ENCODE measurements at regions not wholly inside any gene's neighbourhood (a gene's known extent, or its start where the extent isn't known, plus 50 kb on each side); places are given as distances from the start of the nearest gene placed in this dataset.
A peak's percentile ranks its signal among the peaks of the same experiment; 100 is the strongest.

DNA sequence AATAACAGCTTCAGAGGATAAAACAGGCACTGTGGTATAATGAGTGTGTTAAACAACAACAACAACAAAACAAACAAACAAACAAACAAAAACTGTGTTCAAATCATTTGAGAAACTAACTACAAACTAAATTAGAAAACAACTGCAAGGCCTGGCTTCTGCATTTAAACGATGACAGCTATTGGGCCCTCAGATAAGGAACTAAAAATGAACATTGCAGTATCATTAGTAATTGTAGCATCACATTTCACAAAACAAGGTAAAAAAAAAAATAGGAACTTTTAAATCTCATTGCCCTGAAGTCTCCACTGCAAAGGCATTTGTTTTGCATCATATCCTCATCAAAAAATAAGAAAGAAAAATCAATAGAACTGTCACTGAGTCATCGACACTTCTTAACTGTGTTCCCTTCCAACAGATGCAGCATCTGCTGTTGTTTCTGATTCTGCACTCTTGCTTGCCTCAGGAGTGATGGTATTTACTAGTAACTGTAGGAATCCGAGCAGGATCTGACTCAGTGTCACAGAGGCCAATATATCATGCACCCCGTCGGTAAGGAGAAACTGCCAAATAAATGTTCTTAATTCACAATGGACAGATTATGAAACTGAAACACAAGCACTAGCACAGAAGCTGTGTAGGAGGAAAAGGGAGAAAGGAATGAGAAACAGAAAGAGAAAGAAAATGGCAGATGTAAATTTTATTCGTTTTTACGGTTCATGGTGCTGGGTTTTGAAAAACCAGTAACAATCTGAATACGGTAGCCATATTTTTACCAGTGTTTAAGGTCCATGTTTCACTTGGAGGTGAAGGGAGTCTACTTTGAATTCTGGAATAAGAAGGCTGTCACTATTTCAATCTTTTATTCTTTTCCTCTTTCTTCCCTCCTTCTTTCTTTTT lies 365.7 kb upstream of the EPHA7 start:
- intact Hi-C loops (cut with DNase I), result no loop called here
- peak overlapping the region; percentile 31 to 41 (median 37) for H3K4me3 ChIP-seq
- no peak for DNase-seq (ENCODE audit: extremely low spot score)
- H3K36me3 ChIP-seq, result no peaks in the 10 kb centered on the region
- H3K27me3 ChIP-seq, result no peaks in the 10 kb centered on the region
- no peaks in the 10 kb centered on the region for H3K9me3 ChIP-seq
- 40% methylated on average over 8 of the region's 8 CpGs for WGBS
- peaks cover 0 to 33% (median 28%) of the 10 kb centered on the region in 4 donors for H3K4me1 ChIP-seq
- peak overlapping the region in 3 of 4 donors; percentile 45 to 62 (median 50) for H3K27ac ChIP-seq (replicated peaks in 1 of 4)
- TF ChIP-seq EP300 (IDR thresholded peaks at IDR 0.05) (no peak), POLR2AphosphoS5 (IDR thresholded peaks at IDR 0.05) (no peak), POLR2A (IDR thresholded peaks at IDR 0.05; ENCODE audit: low read depth) (no peak)
- TF ChIP-seq, protein P1, sequence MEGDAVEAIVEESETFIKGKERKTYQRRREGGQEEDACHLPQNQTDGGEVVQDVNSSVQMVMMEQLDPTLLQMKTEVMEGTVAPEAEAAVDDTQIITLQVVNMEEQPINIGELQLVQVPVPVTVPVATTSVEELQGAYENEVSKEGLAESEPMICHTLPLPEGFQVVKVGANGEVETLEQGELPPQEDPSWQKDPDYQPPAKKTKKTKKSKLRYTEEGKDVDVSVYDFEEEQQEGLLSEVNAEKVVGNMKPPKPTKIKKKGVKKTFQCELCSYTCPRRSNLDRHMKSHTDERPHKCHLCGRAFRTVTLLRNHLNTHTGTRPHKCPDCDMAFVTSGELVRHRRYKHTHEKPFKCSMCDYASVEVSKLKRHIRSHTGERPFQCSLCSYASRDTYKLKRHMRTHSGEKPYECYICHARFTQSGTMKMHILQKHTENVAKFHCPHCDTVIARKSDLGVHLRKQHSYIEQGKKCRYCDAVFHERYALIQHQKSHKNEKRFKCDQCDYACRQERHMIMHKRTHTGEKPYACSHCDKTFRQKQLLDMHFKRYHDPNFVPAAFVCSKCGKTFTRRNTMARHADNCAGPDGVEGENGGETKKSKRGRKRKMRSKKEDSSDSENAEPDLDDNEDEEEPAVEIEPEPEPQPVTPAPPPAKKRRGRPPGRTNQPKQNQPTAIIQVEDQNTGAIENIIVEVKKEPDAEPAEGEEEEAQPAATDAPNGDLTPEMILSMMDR (IDR thresholded peaks at IDR 0.05), result no peak

DNA sequence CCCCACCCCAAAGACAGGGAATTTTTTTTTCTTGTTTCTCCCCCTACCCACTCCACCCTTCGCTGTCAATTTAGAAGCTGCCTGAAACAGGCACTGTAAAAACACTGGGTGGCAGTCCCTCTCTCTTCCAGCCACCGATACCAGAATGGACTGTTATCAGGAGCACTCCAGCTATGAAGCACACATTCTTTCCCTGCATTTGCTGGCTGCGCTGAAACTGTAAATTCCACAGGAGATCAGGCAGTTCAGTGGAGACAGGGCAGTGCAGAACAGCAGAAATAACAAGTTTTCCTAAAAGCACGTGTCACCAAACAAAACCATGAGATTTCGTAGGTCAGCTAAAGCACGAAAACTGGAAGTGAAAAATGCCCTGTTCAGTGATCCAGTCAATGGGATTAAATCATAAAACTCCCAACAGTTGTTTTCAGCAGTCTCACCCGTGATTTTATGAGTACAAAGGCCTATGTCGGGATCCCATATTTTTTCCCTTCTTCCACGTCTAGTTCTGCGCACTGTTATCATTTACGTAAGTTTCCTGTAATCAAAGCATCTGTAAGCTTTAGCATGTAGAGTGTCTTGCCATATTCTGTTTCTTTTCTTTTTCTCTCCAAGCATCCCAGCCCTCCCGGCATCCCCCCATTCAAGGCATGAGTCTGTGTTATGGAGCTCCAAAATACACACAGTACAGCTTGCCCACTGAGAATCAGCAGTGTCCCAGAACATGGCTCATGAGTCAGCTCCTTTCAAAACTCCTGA lies 359.9 kb upstream of the EPHA7 start:
- peaks cover 7 to 14% (median 10%) of the 10 kb centered on the region in 4 donors for H3K4me1 ChIP-seq
- no peak overlapping the region for H3K27ac ChIP-seq (replicated peaks in 1 of 4)

DNA sequence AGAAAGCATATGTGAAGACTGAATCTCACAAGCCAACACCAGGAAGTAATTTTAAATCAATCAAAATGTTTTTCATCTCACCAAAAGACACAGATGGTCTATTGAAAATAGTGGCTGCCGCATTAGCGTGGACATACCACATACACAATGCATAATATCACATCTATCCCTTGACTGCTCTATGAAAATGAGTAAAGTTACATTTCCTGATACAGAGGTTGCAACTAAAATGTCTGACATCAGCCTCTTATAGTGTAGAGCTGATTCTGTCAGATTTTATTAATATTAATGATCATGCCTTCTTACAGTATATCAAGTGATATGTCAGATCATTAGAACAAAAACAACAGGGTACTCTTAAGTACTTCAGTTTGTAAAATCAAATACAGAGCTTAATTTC lies 339.8 kb upstream of the EPHA7 start:
- Histone ChIP-seq H3K9me3 (no peaks in the 10 kb centered on the region), H3K27ac (replicated peaks in 1 of 4) (no peak overlapping the region), H3K27me3 (no peaks in the 10 kb centered on the region), H3K4me1 (no peaks in the 10 kb centered on the region), H3K4me3 (no peak overlapping the region), H3K36me3 (no peaks in the 10 kb centered on the region)
- no peak for DNase-seq (ENCODE audit: extremely low spot score)
- TF ChIP-seq POLR2A (IDR thresholded peaks at IDR 0.05; ENCODE audit: low read depth) (no peak), EP300 (IDR thresholded peaks at IDR 0.05) (no peak), POLR2AphosphoS5 (IDR thresholded peaks at IDR 0.05) (no peak)
- TF ChIP-seq, protein P1 (IDR thresholded peaks at IDR 0.05), result no peak
- intact Hi-C loops (cut with DNase I), result no loop called here
- 87% methylated on average over 2 of the region's 2 CpGs for WGBS

More for the DNA sequence above, 359.9 kb upstream of the EPHA7 start:
- no peaks in the 10 kb centered on the region for H3K36me3 ChIP-seq
- 56% methylated on average over 12 of the region's 12 CpGs for WGBS
- H3K4me3 ChIP-seq, result no peak overlapping the region
- intact Hi-C loops (cut with DNase I), result loop anchor here (10.0 kb wide), 1 partner anchor 354 kb away; no protein-coding TSS in a partner anchor
- H3K27me3 ChIP-seq, result no peaks in the 10 kb centered on the region
- TF ChIP-seq POLR2AphosphoS5 (IDR thresholded peaks at IDR 0.05) (no peak), EP300 (IDR thresholded peaks at IDR 0.05) (no peak), POLR2A (IDR thresholded peaks at IDR 0.05; ENCODE audit: low read depth) (no peak)
- TF ChIP-seq, protein P1 (IDR thresholded peaks at IDR 0.05), result no peak
- H3K9me3 ChIP-seq, result no peaks in the 10 kb centered on the region
- DNase-seq (ENCODE audit: extremely low spot score), result no peak

DNA sequence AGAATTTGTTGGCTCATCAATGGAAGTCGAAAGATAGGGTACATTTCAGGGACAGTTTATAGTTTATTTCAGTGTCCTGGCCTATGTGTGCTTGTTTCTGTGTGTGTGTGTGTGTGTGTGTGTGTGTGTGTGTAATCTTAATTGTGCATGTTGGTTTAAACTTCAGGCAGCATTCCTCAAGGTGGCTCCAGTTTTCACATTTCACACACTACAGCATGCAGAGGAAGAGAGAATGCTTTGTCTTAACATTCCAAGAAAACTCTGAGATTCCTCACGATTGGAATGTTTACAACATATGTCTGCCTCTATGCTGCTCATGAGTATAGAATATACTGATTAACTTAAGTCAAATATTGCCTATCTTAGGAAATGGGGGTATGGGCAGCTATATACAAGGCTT lies 332.6 kb upstream of the EPHA7 start:
- Histone ChIP-seq H3K36me3 (no peaks in the 10 kb centered on the region), H3K27me3 (no peaks in the 10 kb centered on the region), H3K4me3 (no peak overlapping the region), H3K27ac (replicated peaks in 1 of 4) (no peak overlapping the region), H3K9me3 (no peaks in the 10 kb centered on the region), H3K4me1 (no peaks in the 10 kb centered on the region)
- 46% methylated on average over 2 of the region's 2 CpGs for WGBS
- no peak for DNase-seq (ENCODE audit: extremely low spot score)
- intact Hi-C loops (cut with DNase I), result no loop called here
- TF ChIP-seq POLR2AphosphoS5 (IDR thresholded peaks at IDR 0.05) (no peak), EP300 (IDR thresholded peaks at IDR 0.05) (no peak), POLR2A (IDR thresholded peaks at IDR 0.05; ENCODE audit: low read depth) (no peak)
- TF ChIP-seq, protein P1 (IDR thresholded peaks at IDR 0.05), result no peak
